Lower leg skin (tissue), 4 donors: ENCODE measurements at regions not wholly inside any gene's neighbourhood (a gene's known extent, or its start where the extent isn't known, plus 50 kb on each side); places are given as distances from the start of the nearest gene placed in this dataset.
"Not testable (repeated sequence)": the region's sequence is repeated elsewhere in the genome, so short reads cannot be mapped to it uniquely, and the experiment has no call there.

Experiments
- DNase-seq, 2 donors: peaks; one replicate each; pipeline ENCODE4 v3.0.0-alpha.2; 2019; ENCODE audit warnings: low spot score in 2 of 2
- H3K4me3 ChIP-seq: fragments of 200-600 bp; sonication (generic); 2 replicates; pipeline ENCODE4 v1.5.1; 2017; ENCODE audit warnings: mild to moderate bottlenecking, low read depth; ENCODE audit not compliant: poor library complexity, severe bottlenecking
- CTCF ChIP-seq, 3 donors: fragments of 450-650 bp; IDR thresholded peaks; one replicate each; pipeline ENCODE4 v1.5.1; 2016; ENCODE audit warnings: antibody characterized with exemption in 3 of 3, mild to moderate bottlenecking in 3 of 3, moderate library complexity in 2 of 3
- POLR2A ChIP-seq, 2 donors: fragments of 450-650 bp; IDR thresholded peaks; one replicate each; pipeline ENCODE4 v1.6.1; 2016 to 2017; ENCODE audit warnings: antibody characterized with exemption in 2 of 2, mild to moderate bottlenecking in 1 of 2, moderate library complexity in 1 of 2
- WGBS, 2 donors: methylation state at CpG; one replicate each; pipeline ENCODE4 v1.1.5; 2018; 5-methylcytosine and 5-hydroxymethylcytosine counted together
- intact Hi-C: fragments of 100-400 bp; cut with DNase I; formaldehyde crosslinking; loops from one replicate; pipeline ENCODE4 v1.15.0; 2023; ENCODE audit warnings: low total_unique reads

- DNase-seq = no peak
- intact Hi-C loops = no loop called here
- TF ChIP-seq POLR2A (IDR thresholded peaks at IDR 0.05) (no peak), CTCF (IDR thresholded peaks at IDR 0.05) (no peak)
- no peak overlapping the region for H3K4me3 ChIP-seq
- 30 to 35% methylated on average over 3 of the region's 3 CpGs for WGBS, 2 donors
Measured at GRCh38 chr6:51301962-51302361, 483.3 kb downstream of the TFAP2B start.

- DNase-seq = no peak
- WGBS, 2 donors = 96 to 97% methylated on average over 2 of the region's 2 CpGs
- TF ChIP-seq CTCF (IDR thresholded peaks at IDR 0.05) (no peak), POLR2A (IDR thresholded peaks at IDR 0.05) (no peak)
- intact Hi-C loops = no loop called here
- H3K4me3 ChIP-seq = no peak overlapping the region
Measured at GRCh38 chr6:51302431-51302830, 483.8 kb downstream of the TFAP2B start.

GRCh38 chr6:51303338-51303737 lies 484.7 kb downstream of the TFAP2B start:
- DNase-seq = no peak
- no peak for TF ChIP-seq POLR2A (IDR thresholded peaks at IDR 0.05)
- TF ChIP-seq CTCF (IDR thresholded peaks at IDR 0.05) = no peak
- 82 to 83% methylated on average over 2 of the region's 2 CpGs for WGBS, 2 donors
- H3K4me3 ChIP-seq = no peak overlapping the region
- intact Hi-C loops = no loop called here

- WGBS, 2 donors = 73 to 79% methylated on average over 2 of the region's 2 CpGs
- intact Hi-C loops = no loop called here
- DNase-seq = no peak
- H3K4me3 ChIP-seq = no peak overlapping the region
- TF ChIP-seq POLR2A (IDR thresholded peaks at IDR 0.05) (no peak), CTCF (IDR thresholded peaks at IDR 0.05) (no peak)
Measured at GRCh38 chr6:51314965-51315364, 496.3 kb downstream of the TFAP2B start.

- H3K4me3 ChIP-seq = no peak overlapping the region
- WGBS, 2 donors = 52 to 63% methylated on average over 5 of the region's 5 CpGs
- TF ChIP-seq CTCF (IDR thresholded peaks at IDR 0.05) (no peak), POLR2A (IDR thresholded peaks at IDR 0.05) (no peak)
- intact Hi-C loops = no loop called here
- no peak for DNase-seq
Measured at GRCh38 chr6:51318674-51319073, 500.0 kb downstream of the TFAP2B start.

- DNase-seq, intact Hi-C loops, H3K4me3 ChIP-seq: not testable (repeated sequence)
- 88 to 94% methylated on average over 3 of the region's 3 CpGs for WGBS, 2 donors
Measured at GRCh38 chr6:51321477-51321876, 502.8 kb downstream of the TFAP2B start.
